K562 (cell line): ENCODE measurements at regions not wholly inside any gene's neighbourhood (a gene's known extent, or its start where the extent isn't known, plus 50 kb on each side); places are given as distances from the start of the nearest gene placed in this dataset.

Experiments
- ATAC-seq: fragments of 200-7000 bp; cut with Tn5 transposase; 3 replicates; pipeline ENCODE4 v1.9.1; 2020; ENCODE audit warnings: moderate library complexity
- BruUV-seq: library from RNA; stranded (reverse); fragments of 400-500 nt; replicated peaks from 2 replicates; lab custom pipeline; 2021; lab: Mats Ljungman, UMichigan
- CTCF ChIA-PET: fragments of 300-600 bp; formaldehyde crosslinking; extraction: SDS; loops from one replicate; lab custom pipeline; 2021; ENCODE audit warnings: low intra/inter-chr PET ratio; lab: Yijun Ruan, JAX
- POLR2A ChIA-PET: fragments of 300-600, 350-650 bp; sonication (Branson Sonifier 250); formaldehyde crosslinking; extraction: SDS; loops from one replicate; lab custom pipeline; 2021; ENCODE audit warnings: antibody characterized with exemption, inconsistent platforms; lab: Yijun Ruan, JAX
- DNase-seq, 4 experiments: peaks; one replicate each; pipeline versions ENCODE4 v3.0.0 to v3.0.0-alpha.2; 2011 to 2018; ENCODE audit warnings: low spot score in 3 of 4, mixed read lengths in 3 of 4; ENCODE audit errors: extremely low read depth in 1 of 4
- FAIRE-seq: peaks from 2 replicates; lab custom pipeline; 2011; peaks lifted over from hg19 to GRCh38; lab: Jason Lieb, UNC
- H2AFZ ChIP-seq: 2 replicates; pipeline ENCODE4 v1.6.0; 2011; ENCODE audit warnings: low read depth, low read length, control low read depth, inconsistent platforms
- H3K27ac ChIP-seq: fragments of 200-600 bp; 3 replicates; pipeline ENCODE4 v1.8.0; 2011; ENCODE audit warnings: low read depth, mild to moderate bottlenecking, control low read depth, inconsistent platforms, low read length, moderate library complexity, mixed read lengths; ENCODE audit errors: extremely low read depth
- H3K27me3 ChIP-seq, 2 experiments: fragments of 300-600 bp in 1 of 2; 2 replicates in 1 of 2; 3 replicates in 1 of 2; pipeline versions ENCODE4 v1.6.0 to v1.8.0; 2011; ENCODE audit warnings: inconsistent platforms in 2 of 2, low read length in 2 of 2, mild to moderate bottlenecking in 1 of 2, mixed read lengths in 1 of 2, moderate library complexity in 1 of 2; ENCODE audit not compliant: control insufficient read depth in 2 of 2, insufficient read depth in 2 of 2
- H3K36me3 ChIP-seq: fragments of 300-600 bp; 3 replicates; pipeline ENCODE4 v1.8.0; 2011; ENCODE audit warnings: mild to moderate bottlenecking, low read length, inconsistent platforms; ENCODE audit not compliant: control insufficient read depth, insufficient read depth
- H3K4me1 ChIP-seq, 2 experiments: fragments of 200-600 bp in 1 of 2; replicated peaks in 1 of 2; 2 replicates in 1 of 2; 3 replicates in 1 of 2; pipeline versions ENCODE4 v1.5.1 to v1.8.0; 2011; ENCODE audit warnings: inconsistent platforms in 2 of 2, low read length in 2 of 2, mild to moderate bottlenecking in 1 of 2, mixed read lengths in 1 of 2, moderate library complexity in 1 of 2; ENCODE audit not compliant: control insufficient read depth in 2 of 2, insufficient read depth in 2 of 2
- H3K4me2 ChIP-seq: 2 replicates; pipeline ENCODE4 v1.6.1; 2011; ENCODE audit warnings: low read length, control low read depth, inconsistent platforms, mixed read lengths; ENCODE audit not compliant: insufficient read depth
- H3K4me3 ChIP-seq: fragments of 200-600 bp; sonication (generic), shearing (Covaris generic); 2 replicates; pipeline ENCODE4 v1.5.1; 2016; ENCODE audit warnings: control low read depth, inconsistent platforms
- H3K79me2 ChIP-seq: fragments of 200-600 bp; 3 replicates; pipeline ENCODE4 v1.8.0; 2011; ENCODE audit warnings: low read length, inconsistent platforms; ENCODE audit not compliant: control insufficient read depth, insufficient read depth
- H3K9ac ChIP-seq, 2 experiments: 2 replicates each; pipeline versions ENCODE4 v1.6.0 to v1.6.1; 2011; ENCODE audit warnings: low read depth in 2 of 2, low read length in 2 of 2, control low read depth in 1 of 2, inconsistent platforms in 1 of 2, mild to moderate bottlenecking in 1 of 2, mixed read lengths in 1 of 2; ENCODE audit not compliant: insufficient read depth in 1 of 2
- H3K9me1 ChIP-seq: one replicate; pipeline ENCODE4 v1.6.0; 2011; ENCODE audit warnings: inconsistent platforms, mild to moderate bottlenecking, low read length, moderate library complexity; ENCODE audit not compliant: control insufficient read depth, insufficient read depth
- H3K9me3 ChIP-seq: replicated peaks from 2 replicates; pipeline ENCODE4 v1.5.1; 2011; ENCODE audit warnings: low read depth, low read length, inconsistent platforms; ENCODE audit not compliant: control insufficient read depth, insufficient read depth
- H4K20me1 ChIP-seq: replicated peaks from 2 replicates; pipeline ENCODE4 v1.6.1; 2011; ENCODE audit warnings: low read length, inconsistent platforms, mixed read lengths; ENCODE audit not compliant: control insufficient read depth, insufficient read depth
- BHLHE40 ChIP-seq: IDR thresholded peaks from 2 replicates; pipeline ENCODE4 v1.6.1; 2011; ENCODE audit warnings: low read length, improper control_type of control experiment
- C11orf30 ChIP-seq: fragments of 450-650 bp; IDR thresholded peaks from 2 replicates; pipeline ENCODE4 v1.6.1; 2016; ENCODE audit warnings: low read depth, mild to moderate bottlenecking
- CBX1 ChIP-seq: sonication (generic); IDR thresholded peaks from 2 replicates; pipeline ENCODE4 v1.6.1; 2016; ENCODE audit warnings: antibody characterized with exemption, low read depth, mild to moderate bottlenecking
- MAFF ChIP-seq: IDR thresholded peaks from 2 replicates; pipeline ENCODE4 v1.6.1; 2012; ENCODE audit warnings: low read length, improper control_type of control experiment
- MAFG ChIP-seq: fragments of 450-650 bp; conservative IDR thresholded peaks from 2 replicates; pipeline ENCODE4 v1.6.1; 2016; ENCODE audit warnings: missing genetic modification characterization, missing compliant biosample characterization
- MTA2 ChIP-seq: fragments of 450-650 bp; IDR thresholded peaks from 2 replicates; pipeline ENCODE4 v1.6.1; 2016; ENCODE audit warnings: low read depth
- MYBL2 ChIP-seq, 2 experiments: fragments of 450-650 bp in 1 of 2; sonication (generic) in 1 of 2; formaldehyde crosslinking in 1 of 2; IDR thresholded peaks; 2 replicates each; pipeline versions ENCODE4 v1.6.1 to v1.8.1; 2017 to 2022; ENCODE audit warnings: borderline replicate concordance in 1 of 2, inconsistent platforms in 1 of 2, low read depth in 1 of 2, mild to moderate bottlenecking in 1 of 2, missing genetic modification reagents in 1 of 2, moderate library complexity in 1 of 2
- MYC ChIP-seq, 2 experiments: fragments of 250-450 bp in 1 of 2; sonication (Bioruptor Pico) in 1 of 2; IDR thresholded peaks; 2 replicates each; pipeline versions ENCODE4 v1.5.1 to v1.6.1; 2012 to 2021; ENCODE audit warnings: low read depth in 2 of 2, borderline replicate concordance in 1 of 2, improper control_type of control experiment in 1 of 2, low read length in 1 of 2, mild to moderate bottlenecking in 1 of 2, moderate library complexity in 1 of 2
- NFE2 ChIP-seq: IDR thresholded peaks from 2 replicates; pipeline ENCODE4 v1.6.1; 2014; ENCODE audit warnings: antibody characterized with exemption, low read depth
- PHB2 ChIP-seq: fragments of 450-650 bp; IDR thresholded peaks from 2 replicates; pipeline ENCODE4 v1.6.1; 2017; ENCODE audit warnings: low read depth
- POLR3G ChIP-seq: IDR thresholded peaks from 2 replicates; pipeline ENCODE4 v1.6.1; 2011; ENCODE audit not compliant: insufficient read length, insufficient replicate concordance; ENCODE audit errors: extremely low read depth
- SMC3 ChIP-seq: conservative IDR thresholded peaks from 2 replicates; pipeline ENCODE4 v1.6.1; 2011; ENCODE audit warnings: low read depth, low read length, improper control_type of control experiment; ENCODE audit not compliant: insufficient read depth
- SREBF2 ChIP-seq: sonication (generic); formaldehyde crosslinking; IDR thresholded peaks from 2 replicates; pipeline ENCODE4 v1.4.0; 2020; ENCODE audit warnings: mild to moderate bottlenecking, missing genetic modification reagents
- TAL1 ChIP-seq: fragments of 450-650 bp; IDR thresholded peaks from 2 replicates; pipeline ENCODE4 v1.6.1; 2016; ENCODE audit warnings: mild to moderate bottlenecking
- ZKSCAN3 ChIP-seq: fragments of 250-450 bp; sonication (Bioruptor Pico); IDR thresholded peaks from 2 replicates; pipeline ENCODE4 v1.4.0; 2020
- ZNF217 ChIP-seq: sonication (generic); formaldehyde crosslinking; IDR thresholded peaks from 2 replicates; pipeline ENCODE4 v1.8.0; 2022; ENCODE audit warnings: mild to moderate bottlenecking, missing genetic modification reagents
- ZNF316 ChIP-seq: fragments of 450-650 bp; IDR thresholded peaks from 2 replicates; pipeline ENCODE4 v1.6.1; 2016
- ZSCAN32 ChIP-seq: fragments of 450-650 bp; formaldehyde crosslinking; IDR thresholded peaks from 2 replicates; pipeline ENCODE4 v1.4.0; 2020; ENCODE audit warnings: mild to moderate bottlenecking, moderate library complexity
- WGBS: fragments of 100-300 bp; shearing (Covaris generic); methylation state at CpG from one replicate; pipeline ENCODE4 v1.1.6; 2016; ENCODE audit warnings: low coverage, mixed read lengths; ENCODE audit not compliant: insufficient coverage; ENCODE audit errors: missing lambda C conversion rate; 5-methylcytosine and 5-hydroxymethylcytosine counted together
- in situ Hi-C: fragments of 300-500 bp; cut with MboI; formaldehyde crosslinking; loops from 4 replicates; pipeline ENCODE4 v1.15.0; 2018; ENCODE audit warnings: inconsistent platforms, mixed read lengths
- intact Hi-C: fragments of 100-400 bp; cut with micrococcal nuclease; formaldehyde crosslinking; loops from 2 replicates; pipeline ENCODE4 v1.14.2; 2022
- TF ChIP-seq, protein P1 (sequence below), 3 experiments: IDR thresholded peaks in 2 of 3; conservative IDR thresholded peaks in 1 of 3; 2 replicates each; pipeline ENCODE4 v1.5.1; 2011 to 2012; ENCODE audit warnings: low read length in 3 of 3, mild to moderate bottlenecking in 3 of 3, control low read depth in 2 of 3, improper control_type of control experiment in 1 of 3, inconsistent platforms in 1 of 3, low read depth in 1 of 3, mixed read lengths in 1 of 3, moderate library complexity in 1 of 3; ENCODE audit not compliant: insufficient read depth in 2 of 3
- TF ChIP-seq, protein P2 (sequence below): fragments of 450-650 bp; IDR thresholded peaks from 2 replicates; pipeline ENCODE4 v1.6.1; 2018; ENCODE audit warnings: mild to moderate bottlenecking, low read depth; ENCODE audit not compliant: partially characterized antibody

DNA sequence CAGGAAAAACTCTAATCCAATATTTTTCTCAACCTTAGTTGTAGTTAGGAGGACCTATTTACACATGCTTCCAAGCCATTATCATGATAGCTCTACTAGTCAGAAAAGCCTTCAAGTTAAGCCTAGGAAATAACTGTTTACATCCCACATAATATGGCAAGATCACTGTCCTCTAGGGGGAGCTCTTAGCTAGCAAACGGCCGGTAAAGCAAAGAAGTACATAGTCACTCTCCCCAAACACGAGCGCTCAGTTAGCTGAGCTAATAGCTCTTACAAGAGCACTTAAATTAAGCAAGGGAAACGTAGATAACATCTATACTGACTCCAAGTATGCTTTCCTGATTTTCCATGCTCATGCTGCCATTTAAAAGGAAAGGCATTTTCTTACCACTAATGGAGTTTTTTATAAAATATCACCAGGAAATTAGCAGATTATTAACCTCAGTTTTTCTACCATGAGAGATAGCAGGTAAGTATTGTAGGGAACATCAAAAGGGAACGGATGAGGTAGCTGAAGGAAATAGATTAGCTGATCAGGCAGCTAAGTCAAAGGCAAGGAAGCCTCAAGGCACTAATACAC lies 100.6 kb upstream of the PABPC3 start:
- BruUV-seq: no TSS peak
- Histone ChIP-seq H3K36me3 (no peaks in the 10 kb centered on the region), H3K27ac (no peak overlapping the region), H3K79me2 (no peaks in the 10 kb centered on the region), H3K9me1 (no peaks in the 10 kb centered on the region), H2AFZ (peak overlapping the region; percentile 39; the same call in 1 of the 2 replicates), H3K27me3 (no peaks in the 10 kb centered on the region; a peak in 1 of 5 replicates), H3K4me3 (no peak overlapping the region), H4K20me1 (no peaks in the 10 kb centered on the region), H3K4me1 (no peaks in the 10 kb centered on the region), H3K4me2 (no peak overlapping the region), H3K9ac (no peak overlapping the region), H3K9me3 (no peaks in the 10 kb centered on the region)
- in situ Hi-C loops (loop anchor here (25.0 kb wide), 1 partner anchor 258 kb away; no protein-coding TSS in a partner anchor), intact Hi-C loops (loop anchor here (5.0 kb wide), 1 partner anchor 303 kb away; no protein-coding TSS in a partner anchor)
- ChIA-PET POLR2A (interaction anchor here (1.5 kb wide), 1 partner anchor 10 kb away, joined by 4 read pairs; no protein-coding TSS in a partner anchor), CTCF (interaction anchor here (0.7 to 1.6 kb wide), 4 partner anchors 42 to 301 kb away, joined by 3 to 7 read pairs (median 4); no protein-coding TSS in a partner anchor)
- DNase-seq: peak; percentile 37 to 81 (median 52)
- ATAC-seq: peak; percentile 97
- WGBS: 2% methylated on average over 6 of the region's 6 CpGs
- peak; percentile 82 for FAIRE-seq
- TF ChIP-seq MYC (IDR thresholded peaks at IDR 0.05; ENCODE audit: low read depth, low read length) (no peak), MYC (CRISPR knock-in tag; IDR thresholded peaks at IDR 0.05; ENCODE audit: borderline replicate concordance, low read depth) (no peak), C11orf30 (peak; percentile 35; the same call in 1 of the 2 replicates), CBX1 (no peak), TAL1 (no peak), MAFG (tag) (0 out of 2 replicates have a peak, but pooled peaks have one; percentile 17), POLR3G (no peak), ZNF316 (0 out of 2 replicates have a peak, but pooled peaks have one; percentile 13), ZKSCAN3 (no peak), NFE2 (peak; percentile 57), ZSCAN32 (CRISPR knock-in tag) (no peak), ZNF217 (CRISPR knock-in tag) (no peak), MYBL2 (IDR thresholded peaks at IDR 0.05; ENCODE audit: low read depth) (no peak), MYBL2 (CRISPR knock-in tag; IDR thresholded peaks at IDR 0.05; ENCODE audit: borderline replicate concordance) (no peak), SMC3 (0 out of 2 replicates have a peak, but pooled peaks have one; percentile 30), PHB2 (no peak), MTA2 (no peak), BHLHE40 (peak; percentile 23; the same call in 1 of the 2 replicates), MAFF (0 out of 2 replicates have a peak, but pooled peaks have one; percentile 2), SREBF2 (CRISPR knock-in tag) (no peak)
- TF ChIP-seq, protein P1, sequence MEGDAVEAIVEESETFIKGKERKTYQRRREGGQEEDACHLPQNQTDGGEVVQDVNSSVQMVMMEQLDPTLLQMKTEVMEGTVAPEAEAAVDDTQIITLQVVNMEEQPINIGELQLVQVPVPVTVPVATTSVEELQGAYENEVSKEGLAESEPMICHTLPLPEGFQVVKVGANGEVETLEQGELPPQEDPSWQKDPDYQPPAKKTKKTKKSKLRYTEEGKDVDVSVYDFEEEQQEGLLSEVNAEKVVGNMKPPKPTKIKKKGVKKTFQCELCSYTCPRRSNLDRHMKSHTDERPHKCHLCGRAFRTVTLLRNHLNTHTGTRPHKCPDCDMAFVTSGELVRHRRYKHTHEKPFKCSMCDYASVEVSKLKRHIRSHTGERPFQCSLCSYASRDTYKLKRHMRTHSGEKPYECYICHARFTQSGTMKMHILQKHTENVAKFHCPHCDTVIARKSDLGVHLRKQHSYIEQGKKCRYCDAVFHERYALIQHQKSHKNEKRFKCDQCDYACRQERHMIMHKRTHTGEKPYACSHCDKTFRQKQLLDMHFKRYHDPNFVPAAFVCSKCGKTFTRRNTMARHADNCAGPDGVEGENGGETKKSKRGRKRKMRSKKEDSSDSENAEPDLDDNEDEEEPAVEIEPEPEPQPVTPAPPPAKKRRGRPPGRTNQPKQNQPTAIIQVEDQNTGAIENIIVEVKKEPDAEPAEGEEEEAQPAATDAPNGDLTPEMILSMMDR (IDR thresholded peaks at IDR 0.05 in 2 of 3, conservative IDR thresholded peaks at IDR 0.05 in 1 of 3; ENCODE audit: insufficient read depth in 2 of 3, low read depth in 1 of 3, low read length in 3 of 3): peak; percentile 66 to 74 (median 74)
- TF ChIP-seq, protein P2, sequence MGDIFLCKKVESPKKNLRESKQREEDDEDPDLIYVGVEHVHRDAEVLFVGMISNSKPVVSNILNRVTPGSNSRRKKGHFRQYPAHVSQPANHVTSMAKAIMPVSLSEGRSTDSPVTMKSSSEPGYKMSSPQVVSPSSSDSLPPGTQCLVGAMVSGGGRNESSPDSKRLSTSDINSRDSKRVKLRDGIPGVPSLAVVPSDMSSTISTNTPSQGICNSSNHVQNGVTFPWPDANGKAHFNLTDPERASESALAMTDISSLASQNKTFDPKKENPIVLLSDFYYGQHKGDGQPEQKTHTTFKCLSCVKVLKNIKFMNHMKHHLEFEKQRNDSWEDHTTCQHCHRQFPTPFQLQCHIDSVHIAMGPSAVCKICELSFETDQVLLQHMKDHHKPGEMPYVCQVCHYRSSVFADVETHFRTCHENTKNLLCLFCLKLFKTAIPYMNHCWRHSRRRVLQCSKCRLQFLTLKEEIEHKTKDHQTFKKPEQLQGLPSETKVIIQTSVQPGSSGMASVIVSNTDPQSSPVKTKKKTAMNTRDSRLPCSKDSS: no peak
